ENCODE measurements at regions not wholly inside any gene's neighbourhood (a gene's known extent, or its start where the extent isn't known, plus 50 kb on each side); places are given as distances from the start of the nearest gene placed in this dataset.

DNA sequence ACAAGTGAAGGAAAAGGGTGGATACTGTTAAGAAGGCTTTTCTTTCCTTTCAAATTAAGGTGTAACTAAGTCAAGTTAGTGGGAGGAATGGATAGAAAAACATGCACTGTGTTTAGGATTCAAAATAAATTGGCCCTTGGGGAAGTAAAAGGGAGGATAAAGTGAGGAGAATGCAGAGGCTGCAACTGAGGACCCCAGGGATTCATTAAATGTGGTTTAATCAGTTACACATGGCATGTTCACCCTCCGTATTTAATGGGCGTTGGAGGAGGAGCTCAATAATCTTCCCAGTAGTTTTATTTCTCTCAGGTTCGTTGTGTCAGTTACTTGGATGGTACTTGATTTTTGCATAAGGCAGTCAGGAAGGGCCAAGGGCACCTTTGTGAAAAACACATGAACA lies 966.3 kb downstream of the JRKL start:
- Histone ChIP-seq H3K9ac (ENCODE audit: low read length) (no peak overlapping the region), H3K4me2 (ENCODE audit: low read depth, low read length, poor library complexity, severe bottlenecking) (no peak overlapping the region), H3K9me3 (ENCODE audit: low read length) (peaks cover 56% of the 10 kb centered on the region), H2AFZ (ENCODE audit: low read length) (no peak overlapping the region), H3K9me2 (replicated peaks; ENCODE audit: insufficient read depth, low read length) (no peaks in the 10 kb centered on the region), H3K27ac (ENCODE audit: low read length) (no peak overlapping the region), H3K4me1 (ENCODE audit: low read length) (no peaks in the 10 kb centered on the region), H4K20me1 (ENCODE audit: insufficient read depth, low read depth, low read length) (no peaks in the 10 kb centered on the region), H3K27me3 (ENCODE audit: low read length) (no peaks in the 10 kb centered on the region), H3K36me3 (ENCODE audit: insufficient read depth, low read length) (no peaks in the 10 kb centered on the region), H3K79me2 (ENCODE audit: low read length) (no peaks in the 10 kb centered on the region), H3K4me3 (ENCODE audit: low read length) (no peak overlapping the region)
- DNase-seq, result no peak

DNA sequence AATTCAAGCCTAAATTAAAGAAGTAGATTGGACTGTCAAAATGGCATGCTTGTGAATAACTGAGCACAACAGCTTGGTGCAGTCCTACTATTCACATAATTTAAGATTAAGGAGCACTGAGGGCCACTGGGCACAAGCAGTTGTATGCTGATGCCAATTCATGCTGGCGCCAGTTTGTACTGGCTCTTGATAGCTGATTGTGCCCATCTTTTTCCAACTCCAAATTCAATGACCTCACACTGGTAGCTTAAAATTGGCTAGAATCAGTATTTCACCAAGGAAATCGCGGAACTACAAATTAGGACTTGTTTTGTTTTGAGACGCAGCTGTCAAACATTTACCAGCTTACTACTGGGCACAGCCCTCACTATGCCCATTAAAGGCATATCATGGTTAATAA lies 969.2 kb downstream of the JRKL start:
- H3K4me2 ChIP-seq (ENCODE audit: low read depth, low read length, poor library complexity, severe bottlenecking), result no peak overlapping the region
- no peak overlapping the region for H3K27ac ChIP-seq (ENCODE audit: low read length)
- no peak overlapping the region for H3K4me3 ChIP-seq (ENCODE audit: low read length)
- no peaks in the 10 kb centered on the region for H3K27me3 ChIP-seq (ENCODE audit: low read length)
- H3K36me3 ChIP-seq (ENCODE audit: insufficient read depth, low read length), result no peaks in the 10 kb centered on the region
- peaks cover 66% of the 10 kb centered on the region for H3K9me3 ChIP-seq (ENCODE audit: low read length)
- no peaks in the 10 kb centered on the region for H3K9me2 ChIP-seq (replicated peaks; ENCODE audit: insufficient read depth, low read length)
- no peaks in the 10 kb centered on the region for H4K20me1 ChIP-seq (ENCODE audit: insufficient read depth, low read depth, low read length)
- no peaks in the 10 kb centered on the region for H3K79me2 ChIP-seq (ENCODE audit: low read length)
- no peaks in the 10 kb centered on the region for H3K4me1 ChIP-seq (ENCODE audit: low read length)
- H2AFZ ChIP-seq (ENCODE audit: low read length), result no peak overlapping the region
- H3K9ac ChIP-seq (ENCODE audit: low read length), result no peak overlapping the region
- DNase-seq, result no peak

DNA sequence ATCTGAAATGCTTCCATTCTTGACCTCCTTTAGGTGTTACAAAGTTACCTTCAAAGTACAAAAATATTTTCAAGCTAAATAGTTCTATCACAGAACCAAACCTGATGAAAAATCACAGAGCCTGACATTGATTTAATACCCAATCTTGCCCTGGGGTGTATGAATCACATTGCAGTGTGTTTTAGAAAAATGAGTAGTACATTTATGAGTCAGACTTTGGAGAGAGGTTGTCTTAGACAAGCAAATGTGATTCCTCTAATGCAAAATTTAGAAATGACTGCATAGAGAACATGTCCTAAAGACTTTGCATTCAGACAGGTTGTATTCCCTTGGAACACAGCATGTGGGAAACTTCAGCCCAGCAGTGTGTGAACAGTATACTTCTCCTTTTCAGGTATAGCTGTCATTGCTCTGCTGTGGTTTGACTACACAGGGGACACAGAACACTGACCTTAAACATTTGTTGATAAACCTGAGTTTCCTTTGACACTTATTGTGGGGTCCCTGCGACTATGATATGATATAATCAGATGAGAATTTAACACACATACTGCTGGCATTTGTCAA lies 972.1 kb downstream of the JRKL start:
- Histone ChIP-seq H3K4me3 (ENCODE audit: low read length) (no peak overlapping the region), H3K9me3 (ENCODE audit: low read length) (peaks cover 76% of the 10 kb centered on the region), H3K36me3 (ENCODE audit: insufficient read depth, low read length) (no peaks in the 10 kb centered on the region), H3K4me2 (ENCODE audit: low read depth, low read length, poor library complexity, severe bottlenecking) (no peak overlapping the region), H3K27ac (ENCODE audit: low read length) (no peak overlapping the region), H3K27me3 (ENCODE audit: low read length) (no peaks in the 10 kb centered on the region), H3K9me2 (replicated peaks; ENCODE audit: insufficient read depth, low read length) (no peaks in the 10 kb centered on the region), H3K9ac (ENCODE audit: low read length) (no peak overlapping the region), H3K79me2 (ENCODE audit: low read length) (no peaks in the 10 kb centered on the region), H3K4me1 (ENCODE audit: low read length) (no peaks in the 10 kb centered on the region), H2AFZ (ENCODE audit: low read length) (no peak overlapping the region), H4K20me1 (ENCODE audit: insufficient read depth, low read depth, low read length) (no peaks in the 10 kb centered on the region)
- no peak for DNase-seq

DNA sequence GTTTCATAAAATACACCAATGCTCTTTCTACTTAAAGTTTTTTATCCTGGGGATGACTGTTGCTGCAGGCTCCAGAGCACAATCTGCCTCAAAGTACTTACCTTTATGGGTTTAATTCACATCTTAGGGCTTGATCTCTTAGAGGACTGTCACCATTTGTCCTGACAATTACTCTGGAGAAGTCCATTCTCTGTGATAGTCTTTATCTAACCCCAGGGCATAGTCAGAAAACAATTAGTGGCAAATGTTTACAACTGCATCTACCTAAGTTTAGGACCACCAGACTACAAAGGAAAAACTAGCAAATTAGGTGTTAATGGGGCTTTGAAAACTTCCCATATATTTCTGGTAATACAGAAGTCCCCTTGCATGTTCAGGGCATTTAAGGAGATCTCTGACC lies 973.5 kb downstream of the JRKL start:
- Histone ChIP-seq H4K20me1 (ENCODE audit: insufficient read depth, low read depth, low read length) (no peaks in the 10 kb centered on the region), H3K9ac (ENCODE audit: low read length) (no peak overlapping the region), H3K27ac (ENCODE audit: low read length) (no peak overlapping the region), H3K4me2 (ENCODE audit: low read depth, low read length, poor library complexity, severe bottlenecking) (no peak overlapping the region), H3K27me3 (ENCODE audit: low read length) (no peaks in the 10 kb centered on the region), H3K36me3 (ENCODE audit: insufficient read depth, low read length) (no peaks in the 10 kb centered on the region), H3K4me3 (ENCODE audit: low read length) (no peak overlapping the region), H3K9me3 (ENCODE audit: low read length) (peaks cover 80% of the 10 kb centered on the region), H2AFZ (ENCODE audit: low read length) (no peak overlapping the region), H3K79me2 (ENCODE audit: low read length) (no peaks in the 10 kb centered on the region), H3K4me1 (ENCODE audit: low read length) (no peaks in the 10 kb centered on the region), H3K9me2 (replicated peaks; ENCODE audit: insufficient read depth, low read length) (no peaks in the 10 kb centered on the region)
- no peak for DNase-seq

DNA sequence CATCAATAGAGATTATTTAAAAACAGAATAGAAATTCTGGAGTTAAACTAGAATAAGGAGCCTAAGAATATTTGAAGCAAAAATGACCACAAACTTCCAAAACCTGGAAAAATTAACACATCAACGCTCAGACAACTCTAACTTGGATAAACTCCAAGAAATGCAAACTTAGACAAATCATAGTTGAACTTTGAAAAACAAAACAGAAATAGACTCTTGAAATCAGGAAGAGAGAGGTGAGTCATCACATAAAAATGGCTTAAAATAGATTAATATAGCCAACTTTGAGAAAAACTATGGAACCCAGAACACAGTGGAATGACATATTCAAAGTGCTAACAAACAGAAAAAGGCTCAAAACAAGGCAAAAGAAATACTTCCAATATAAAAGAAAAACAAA lies 974.2 kb downstream of the JRKL start:
- Histone ChIP-seq H3K27ac (ENCODE audit: low read length) (no peak overlapping the region), H3K4me2 (ENCODE audit: low read depth, low read length, poor library complexity, severe bottlenecking) (no peak overlapping the region), H3K36me3 (ENCODE audit: insufficient read depth, low read length) (no peaks in the 10 kb centered on the region), H3K27me3 (ENCODE audit: low read length) (no peaks in the 10 kb centered on the region), H3K4me1 (ENCODE audit: low read length) (no peaks in the 10 kb centered on the region), H3K79me2 (ENCODE audit: low read length) (no peaks in the 10 kb centered on the region), H3K9me3 (ENCODE audit: low read length) (peaks cover 81% of the 10 kb centered on the region), H3K9ac (ENCODE audit: low read length) (no peak overlapping the region), H3K9me2 (replicated peaks; ENCODE audit: insufficient read depth, low read length) (no peaks in the 10 kb centered on the region), H4K20me1 (ENCODE audit: insufficient read depth, low read depth, low read length) (no peaks in the 10 kb centered on the region), H3K4me3 (ENCODE audit: low read length) (no peak overlapping the region), H2AFZ (ENCODE audit: low read length) (no peak overlapping the region)
- DNase-seq, result no peak

DNA sequence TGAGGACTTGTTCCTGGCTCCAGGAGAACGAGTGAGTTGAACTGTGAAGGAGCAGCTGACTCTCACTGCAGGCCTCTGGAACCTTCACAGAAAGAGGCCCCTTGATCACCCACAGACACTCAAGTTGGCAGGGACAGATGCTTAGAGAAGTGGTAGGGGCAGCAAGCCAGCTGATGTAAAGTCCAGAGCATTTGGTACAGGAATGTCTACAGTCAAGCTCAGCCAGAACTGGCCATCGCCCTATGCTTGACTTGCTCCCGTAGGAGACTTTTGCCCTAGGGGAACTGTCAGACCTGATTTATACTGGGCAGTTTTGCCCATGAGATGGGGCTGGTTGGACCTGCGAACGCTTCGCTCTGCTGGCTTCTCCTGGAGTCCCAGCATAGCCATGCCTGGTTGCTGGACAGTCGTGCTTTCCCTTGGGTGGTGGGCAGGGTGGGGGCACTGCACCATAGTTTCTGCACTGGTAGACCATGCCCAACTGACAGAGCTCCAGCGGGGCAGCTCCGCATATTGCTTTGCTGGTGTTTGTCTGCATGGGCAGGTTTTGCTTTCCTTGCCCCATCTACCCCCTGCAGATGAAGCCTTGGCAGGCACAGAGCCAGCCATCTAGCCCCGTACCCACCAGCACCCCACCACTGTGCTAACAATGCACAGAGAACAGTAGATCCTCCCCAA lies 977.7 kb downstream of the JRKL start:
- no peaks in the 10 kb centered on the region for H4K20me1 ChIP-seq (ENCODE audit: insufficient read depth, low read depth, low read length)
- H3K4me1 ChIP-seq (ENCODE audit: low read length), result no peaks in the 10 kb centered on the region
- no peak overlapping the region for H3K27ac ChIP-seq (ENCODE audit: low read length)
- H3K9ac ChIP-seq (ENCODE audit: low read length), result no peak overlapping the region
- no peak overlapping the region for H3K4me2 ChIP-seq (ENCODE audit: low read depth, low read length, poor library complexity, severe bottlenecking)
- peaks cover 77% of the 10 kb centered on the region for H3K9me3 ChIP-seq (ENCODE audit: low read length)
- no peaks in the 10 kb centered on the region for H3K9me2 ChIP-seq (replicated peaks; ENCODE audit: insufficient read depth, low read length)
- H3K27me3 ChIP-seq (ENCODE audit: low read length), result no peaks in the 10 kb centered on the region
- H3K79me2 ChIP-seq (ENCODE audit: low read length), result no peaks in the 10 kb centered on the region
- no peaks in the 10 kb centered on the region for H3K36me3 ChIP-seq (ENCODE audit: insufficient read depth, low read length)
- H3K4me3 ChIP-seq (ENCODE audit: low read length), result no peak overlapping the region
- no peak overlapping the region for H2AFZ ChIP-seq (ENCODE audit: low read length)
- no peak for DNase-seq

DNA sequence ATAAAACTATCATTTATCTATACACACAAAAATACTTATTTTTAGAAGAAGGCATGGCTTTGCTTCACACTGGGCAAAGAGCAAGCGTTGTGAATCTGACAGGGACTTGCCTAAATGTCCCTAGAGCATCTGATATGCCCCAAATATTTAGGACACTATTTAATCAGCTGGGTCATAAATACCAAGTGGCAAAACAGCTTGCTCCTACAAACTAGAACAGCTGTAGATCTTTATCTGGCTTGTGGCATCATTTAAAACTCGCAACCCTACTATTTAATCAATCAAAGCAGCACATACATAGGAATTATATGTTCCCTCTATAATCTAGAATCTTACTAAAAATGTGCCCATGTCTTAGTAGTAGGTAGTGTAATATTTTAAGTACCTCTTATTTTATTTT lies 999.5 kb downstream of the JRKL start:
- no peak for DNase-seq
- H3K4me1 ChIP-seq (ENCODE audit: low read length), result no peaks in the 10 kb centered on the region
- no peaks in the 10 kb centered on the region for H3K27me3 ChIP-seq (ENCODE audit: low read length)
- H3K9me2 ChIP-seq (replicated peaks; ENCODE audit: insufficient read depth, low read length), result no peaks in the 10 kb centered on the region
- H2AFZ ChIP-seq (ENCODE audit: low read length), result no peak overlapping the region
- no peak overlapping the region for H3K9ac ChIP-seq (ENCODE audit: low read length)
- no peak overlapping the region for H3K4me2 ChIP-seq (ENCODE audit: low read depth, low read length, poor library complexity, severe bottlenecking)
- H3K36me3 ChIP-seq (ENCODE audit: insufficient read depth, low read length), result no peaks in the 10 kb centered on the region
- H3K79me2 ChIP-seq (ENCODE audit: low read length), result no peaks in the 10 kb centered on the region
- peaks cover 77% of the 10 kb centered on the region for H3K9me3 ChIP-seq (ENCODE audit: low read length)
- H3K4me3 ChIP-seq (ENCODE audit: low read length), result no peak overlapping the region
- no peak overlapping the region for H3K27ac ChIP-seq (ENCODE audit: low read length)
- no peaks in the 10 kb centered on the region for H4K20me1 ChIP-seq (ENCODE audit: insufficient read depth, low read depth, low read length)

DNA sequence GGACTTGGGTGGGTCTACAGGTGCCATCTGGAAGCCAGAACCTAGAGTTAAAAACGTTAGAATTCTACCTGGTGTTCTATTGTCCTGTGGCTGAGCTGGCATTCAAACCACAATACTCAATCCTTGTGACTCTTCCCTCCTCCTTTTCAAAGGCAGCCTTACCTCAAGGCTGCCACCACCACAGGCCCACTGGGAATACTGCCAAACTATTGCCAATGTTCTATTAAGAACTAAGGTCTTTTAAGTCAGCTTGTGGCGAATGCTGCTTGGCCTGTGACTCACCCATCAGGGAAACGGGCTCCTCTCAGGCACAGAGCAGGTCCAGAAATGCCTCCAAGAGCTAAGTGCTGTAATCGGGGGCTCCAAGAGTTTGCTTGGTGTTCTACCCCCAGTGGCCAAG lies 1008.4 kb downstream of the JRKL start:
- Histone ChIP-seq H3K4me2 (ENCODE audit: low read depth, low read length, poor library complexity, severe bottlenecking) (no peak overlapping the region), H3K9me3 (ENCODE audit: low read length) (peaks cover 82% of the 10 kb centered on the region)
- no peak for DNase-seq

More for the DNA sequence above, 1008.4 kb downstream of the JRKL start:
- Histone ChIP-seq H3K4me1 (ENCODE audit: low read length) (no peaks in the 10 kb centered on the region), H3K79me2 (ENCODE audit: low read length) (no peaks in the 10 kb centered on the region), H3K9ac (ENCODE audit: low read length) (no peak overlapping the region), H3K9me2 (replicated peaks; ENCODE audit: insufficient read depth, low read length) (no peaks in the 10 kb centered on the region), H3K36me3 (ENCODE audit: insufficient read depth, low read length) (no peaks in the 10 kb centered on the region), H4K20me1 (ENCODE audit: insufficient read depth, low read depth, low read length) (no peaks in the 10 kb centered on the region), H2AFZ (ENCODE audit: low read length) (no peak overlapping the region), H3K27ac (ENCODE audit: low read length) (no peak overlapping the region), H3K27me3 (ENCODE audit: low read length) (no peaks in the 10 kb centered on the region), H3K4me3 (ENCODE audit: low read length) (no peak overlapping the region)
